KMS-11 (cell line): ENCODE measurements at regions not wholly inside any gene's neighbourhood (a gene's known extent, or its start where the extent isn't known, plus 50 kb on each side); places are given as distances from the start of the nearest gene placed in this dataset.

Experiments used
- H2AFZ ChIP-seq: fragments of 200-600 bp; sonication (generic); 2 replicates; pipeline ENCODE4 v1.6.1; 2016; ENCODE audit warnings: antibody characterized with exemption, mixed run types, low read depth
- H3K27ac ChIP-seq: fragments of 200-600 bp; sonication (generic); 2 replicates; pipeline ENCODE4 v1.6.1; 2016; ENCODE audit warnings: mild to moderate bottlenecking, mixed run types
- H3K27me3 ChIP-seq: fragments of 200-600 bp; sonication (generic); 2 replicates; pipeline ENCODE4 v1.6.1; 2017; ENCODE audit warnings: mild to moderate bottlenecking, low read depth, mixed run types, moderate library complexity; ENCODE audit not compliant: insufficient read depth
- H3K36me3 ChIP-seq: fragments of 200-600 bp; sonication (generic); 2 replicates; pipeline ENCODE4 v1.6.1; 2017; ENCODE audit warnings: mild to moderate bottlenecking, mixed run types; ENCODE audit not compliant: insufficient read depth
- H3K4me1 ChIP-seq: fragments of 200-600 bp; sonication (generic); 2 replicates; pipeline ENCODE4 v1.6.1; 2016; ENCODE audit warnings: mild to moderate bottlenecking, low read depth, mixed run types; ENCODE audit not compliant: poor library complexity, severe bottlenecking
- H3K4me2 ChIP-seq: fragments of 200-600 bp; sonication (generic); 2 replicates; pipeline ENCODE4 v1.7.0; 2016; ENCODE audit warnings: mild to moderate bottlenecking, mixed run types
- H3K4me3 ChIP-seq: fragments of 200-600 bp; sonication (generic); IDR thresholded peaks from 2 replicates; pipeline ENCODE4 v1.6.1; 2017; ENCODE audit warnings: low read depth, low read length, mixed read lengths; ENCODE audit not compliant: insufficient read depth
- H3K79me2 ChIP-seq: fragments of 200-600 bp; sonication (generic); 2 replicates; pipeline ENCODE4 v1.6.1; 2016; ENCODE audit warnings: low read depth, mixed run types; ENCODE audit not compliant: insufficient read depth
- H3K9ac ChIP-seq: fragments of 200-600 bp; sonication (generic); 2 replicates; pipeline ENCODE4 v1.6.1; 2016; ENCODE audit warnings: mild to moderate bottlenecking, mixed run types
- H4K20me1 ChIP-seq: fragments of 200-600 bp; sonication (generic); 2 replicates; pipeline ENCODE4 v1.6.1; 2016; ENCODE audit warnings: mild to moderate bottlenecking, mixed run types; ENCODE audit not compliant: insufficient read depth
- CTCF ChIP-seq: fragments of 200-600 bp; sonication (generic); conservative IDR thresholded peaks from 2 replicates; pipeline ENCODE4 v1.6.1; 2017; ENCODE audit warnings: low read depth, mild to moderate bottlenecking, antibody characterized with exemption, low read length, moderate library complexity, mixed read lengths

- H3K27me3 ChIP-seq = no peaks in the 10 kb centered on the region
- H4K20me1 ChIP-seq = no peaks in the 10 kb centered on the region
- no peaks in the 10 kb centered on the region for H3K79me2 ChIP-seq
- no peak for TF ChIP-seq CTCF
- H3K4me3 ChIP-seq = no peak overlapping the region
- no peaks in the 10 kb centered on the region for H3K4me1 ChIP-seq
- no peak overlapping the region for H2AFZ ChIP-seq
- no peaks in the 10 kb centered on the region for H3K36me3 ChIP-seq
- H3K27ac ChIP-seq = no peak overlapping the region
- no peak overlapping the region for H3K4me2 ChIP-seq
- no peak overlapping the region for H3K9ac ChIP-seq
Observed at GRCh38 chr11:24289301-24289700, 207.6 kb upstream of the LUZP2 start.

GRCh38 chr11:24293964-24294363 is 202.9 kb upstream of the LUZP2 start:
- no peak for TF ChIP-seq CTCF
- Histone ChIP-seq H3K9ac (no peak overlapping the region), H3K27me3 (no peaks in the 10 kb centered on the region), H3K4me1 (peaks cover 11% of the 10 kb centered on the region), H3K79me2 (no peaks in the 10 kb centered on the region), H2AFZ (no peak overlapping the region), H3K4me3 (no peak overlapping the region), H3K4me2 (no peak overlapping the region), H3K27ac (no peak overlapping the region), H3K36me3 (no peaks in the 10 kb centered on the region), H4K20me1 (no peaks in the 10 kb centered on the region)

GRCh38 chr11:24295360-24295759 is 201.5 kb upstream of the LUZP2 start:
- Histone ChIP-seq H3K4me1 (peaks cover 11% of the 10 kb centered on the region), H3K79me2 (no peaks in the 10 kb centered on the region), H4K20me1 (no peaks in the 10 kb centered on the region), H3K4me2 (peak overlapping the region; percentile 26), H2AFZ (peak overlapping the region; percentile 32; the same call in 1 of the 2 replicates), H3K4me3 (no peak overlapping the region), H3K27me3 (no peaks in the 10 kb centered on the region), H3K36me3 (no peaks in the 10 kb centered on the region), H3K9ac (no peak overlapping the region), H3K27ac (no peak overlapping the region)
- TF ChIP-seq CTCF = no peak

GRCh38 chr11:24297461-24297860 is 199.4 kb upstream of the LUZP2 start:
- no peak overlapping the region for H3K4me3 ChIP-seq
- no peaks in the 10 kb centered on the region for H4K20me1 ChIP-seq
- H2AFZ ChIP-seq = no peak overlapping the region
- no peak overlapping the region for H3K4me2 ChIP-seq
- no peaks in the 10 kb centered on the region for H3K79me2 ChIP-seq
- H3K27me3 ChIP-seq = no peaks in the 10 kb centered on the region
- H3K9ac ChIP-seq = no peak overlapping the region
- H3K27ac ChIP-seq = no peak overlapping the region
- TF ChIP-seq CTCF = no peak
- no peaks in the 10 kb centered on the region for H3K36me3 ChIP-seq
- H3K4me1 ChIP-seq = peaks cover 11% of the 10 kb centered on the region
